Esophagus squamous epithelium (tissue), 4 donors: ENCODE measurements at regions not wholly inside any gene's neighbourhood (a gene's known extent, or its start where the extent isn't known, plus 50 kb on each side); places are given as distances from the start of the nearest gene placed in this dataset.

Experiments
- POLR2A ChIP-seq, 4 donors: fragments of 450-650 bp; IDR thresholded peaks; one replicate each; pipeline ENCODE4 v1.6.1; 2017; ENCODE audit warnings: antibody characterized with exemption in 4 of 4, mild to moderate bottlenecking in 4 of 4, moderate library complexity in 3 of 4
- TF ChIP-seq, protein P1 (sequence below), 6 experiments: fragments of 450-650 bp in 4 of 6; fragments of 200-600 bp in 2 of 6; sonication (generic) in 2 of 6; IDR thresholded peaks; one replicate each; pipeline ENCODE4 v1.5.1; 2016 to 2019; ENCODE audit warnings: antibody characterized with exemption in 6 of 6, mild to moderate bottlenecking in 4 of 6, moderate library complexity in 4 of 6

DNA sequence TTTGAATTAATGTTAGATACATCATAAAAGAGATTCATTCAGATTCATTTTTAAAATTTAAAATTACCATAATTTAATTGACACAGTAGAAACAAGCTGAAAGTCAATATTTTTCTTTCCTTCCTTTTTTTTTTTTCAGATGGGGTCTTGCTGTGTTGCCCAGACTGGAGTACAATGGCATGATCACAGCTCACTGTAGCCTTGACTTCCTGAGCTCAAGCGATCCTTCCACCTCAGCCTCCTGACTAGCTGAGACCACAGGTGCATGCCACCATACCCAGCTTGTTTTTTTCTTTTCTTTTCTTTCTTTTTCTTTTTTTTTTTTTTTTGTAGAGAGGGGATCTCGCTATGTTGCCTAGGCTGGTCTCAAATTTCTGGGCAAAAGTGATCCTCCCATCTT lies 131.6 kb upstream of the TBCA start:
- TF ChIP-seq, protein P1, sequence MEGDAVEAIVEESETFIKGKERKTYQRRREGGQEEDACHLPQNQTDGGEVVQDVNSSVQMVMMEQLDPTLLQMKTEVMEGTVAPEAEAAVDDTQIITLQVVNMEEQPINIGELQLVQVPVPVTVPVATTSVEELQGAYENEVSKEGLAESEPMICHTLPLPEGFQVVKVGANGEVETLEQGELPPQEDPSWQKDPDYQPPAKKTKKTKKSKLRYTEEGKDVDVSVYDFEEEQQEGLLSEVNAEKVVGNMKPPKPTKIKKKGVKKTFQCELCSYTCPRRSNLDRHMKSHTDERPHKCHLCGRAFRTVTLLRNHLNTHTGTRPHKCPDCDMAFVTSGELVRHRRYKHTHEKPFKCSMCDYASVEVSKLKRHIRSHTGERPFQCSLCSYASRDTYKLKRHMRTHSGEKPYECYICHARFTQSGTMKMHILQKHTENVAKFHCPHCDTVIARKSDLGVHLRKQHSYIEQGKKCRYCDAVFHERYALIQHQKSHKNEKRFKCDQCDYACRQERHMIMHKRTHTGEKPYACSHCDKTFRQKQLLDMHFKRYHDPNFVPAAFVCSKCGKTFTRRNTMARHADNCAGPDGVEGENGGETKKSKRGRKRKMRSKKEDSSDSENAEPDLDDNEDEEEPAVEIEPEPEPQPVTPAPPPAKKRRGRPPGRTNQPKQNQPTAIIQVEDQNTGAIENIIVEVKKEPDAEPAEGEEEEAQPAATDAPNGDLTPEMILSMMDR (IDR thresholded peaks at IDR 0.05), result no peak
- no peak for TF ChIP-seq POLR2A (IDR thresholded peaks at IDR 0.05)
